Activated naive CD4-positive, alpha-beta T cell treated with anti-CD3 and anti-CD28 coated beads, Interleukin-2, amount 50 U/mL, for 72 hours (primary cell): ENCODE measurements at regions not wholly inside any gene's neighbourhood (a gene's known extent, or its start where the extent isn't known, plus 50 kb on each side); places are given as distances from the start of the nearest gene placed in this dataset.
"Not testable (repeated sequence)": the region's sequence is repeated elsewhere in the genome, so short reads cannot be mapped to it uniquely, and the experiment has no call there.

Source experiments
- ATAC-seq, 2 donors: fragments of 150-1000 bp; cut with Tn5 transposase; 2 replicates each; pipeline ENCODE4 v1.10.0; 2021; ENCODE audit warnings: mild to moderate bottlenecking in 2 of 2, moderate library complexity in 2 of 2
- DNase-seq, 2 donors: peaks; one replicate each; pipeline ENCODE4 v3.0.0; 2021 to 2022; ENCODE audit warnings: low spot score in 2 of 2
- H3K27ac Mint-ChIP-seq, 2 donors: one replicate each; pipeline ENCODE4 v1.8.0; 2022; ENCODE audit warnings: mild to moderate bottlenecking in 2 of 2, mixed read lengths in 2 of 2
- H3K36me3 Mint-ChIP-seq, 2 donors: one replicate each; pipeline ENCODE4 v1.8.0; 2022; ENCODE audit warnings: mixed read lengths in 2 of 2
- H3K9me3 Mint-ChIP-seq, 2 donors: one replicate each; pipeline ENCODE4 v1.8.0; 2022; ENCODE audit warnings: mixed read lengths in 2 of 2

DNA sequence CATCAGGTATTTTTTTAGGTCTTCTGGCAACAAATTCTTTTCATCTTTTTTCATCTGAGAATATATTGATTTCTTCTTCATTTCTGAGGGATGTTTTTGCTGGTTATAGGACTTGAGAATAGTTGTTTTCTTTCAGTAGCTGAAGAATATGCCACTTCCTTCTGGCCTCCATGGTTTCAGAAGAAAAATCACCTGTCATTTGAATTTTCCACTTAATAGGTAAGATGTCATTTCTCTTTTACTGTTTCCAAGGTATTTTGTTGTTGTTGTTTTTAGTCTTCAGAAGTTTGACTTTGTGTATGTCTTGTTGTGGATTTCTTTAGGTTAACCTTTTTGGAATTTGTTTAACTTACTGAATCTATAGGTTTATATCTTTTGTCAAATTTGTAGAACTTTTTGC lies 257.8 kb upstream of the AMIGO2 start:
- ATAC-seq (no peak), DNase-seq (no peak)
- Mint-ChIP-seq H3K9me3 (peaks cover 19 to 34% of the 10 kb centered on the region in 2 donors), H3K36me3 (peaks cover 33 to 56% of the 10 kb centered on the region in 2 donors), H3K27ac (peak overlapping the region in 1 of 2 donors; percentile 41)

DNA sequence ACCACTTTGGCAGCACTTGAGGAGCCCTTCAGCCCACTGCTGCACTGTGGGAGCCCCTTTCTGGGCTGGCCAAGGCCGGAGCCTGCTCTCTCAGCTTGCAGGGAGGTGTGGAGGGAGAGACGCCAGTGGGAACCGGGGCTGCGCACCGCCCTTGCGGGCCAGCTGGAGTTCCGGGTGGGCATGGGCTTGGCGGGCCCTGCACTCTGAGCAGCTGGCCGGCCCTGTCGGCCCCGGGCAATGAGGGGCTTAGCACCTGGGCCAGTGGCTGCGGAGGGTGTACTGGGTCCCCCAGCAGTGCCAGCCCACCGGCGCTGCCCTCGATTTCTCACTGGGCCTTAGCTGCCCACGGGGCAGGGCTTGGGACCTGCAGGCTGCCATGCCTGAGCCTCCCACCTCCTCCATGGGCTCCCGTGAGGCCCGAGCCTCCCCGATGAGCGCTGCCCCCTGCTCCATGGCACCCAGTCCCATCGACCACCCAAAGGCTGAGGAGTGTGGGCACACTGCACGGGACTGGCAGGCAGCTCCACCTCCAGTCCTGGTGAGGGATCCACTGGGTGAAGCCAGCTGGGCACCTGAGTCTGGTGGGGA lies 253.6 kb upstream of the AMIGO2 start:
- not testable (repeated sequence) for DNase-seq, ATAC-seq, H3K27ac Mint-ChIP-seq
- H3K36me3 Mint-ChIP-seq, result peaks cover 26 to 43% of the 10 kb centered on the region in 2 donors
- H3K9me3 Mint-ChIP-seq, result peaks cover 19 to 41% of the 10 kb centered on the region in 2 donors

DNA sequence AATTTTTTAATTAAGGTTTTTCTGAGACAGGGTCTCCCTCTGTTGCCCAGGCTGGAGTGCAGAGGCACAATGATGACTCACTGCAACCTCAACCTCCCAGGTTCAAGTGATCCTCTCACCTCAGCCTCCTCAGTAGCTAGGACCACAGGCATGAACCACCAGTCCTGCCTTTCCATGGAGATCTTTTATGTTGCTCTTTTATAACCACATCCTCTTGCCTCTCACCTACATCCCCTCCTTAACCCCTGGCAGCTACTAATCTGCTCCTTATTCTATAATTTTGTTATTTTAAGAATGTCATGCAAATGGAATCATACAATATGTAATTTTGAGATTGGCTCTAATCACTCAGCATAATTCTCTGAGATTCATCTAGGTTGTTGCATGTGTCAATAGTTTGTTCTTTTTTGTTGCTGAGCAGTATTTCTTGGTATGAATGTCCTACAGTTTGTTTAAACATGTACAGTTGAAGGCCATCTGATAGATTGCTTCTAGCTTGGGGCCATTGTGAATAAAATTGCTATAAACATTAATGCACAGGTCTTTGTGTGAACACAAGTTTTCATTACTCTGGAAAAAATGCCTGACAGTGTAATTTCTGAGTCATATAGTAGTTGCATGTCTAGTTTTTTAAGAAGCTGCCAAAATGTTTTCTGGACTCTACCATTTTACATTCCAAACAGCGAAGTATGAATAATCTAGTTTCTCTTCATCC lies 249.2 kb upstream of the AMIGO2 start:
- Mint-ChIP-seq H3K36me3 (peaks cover 2 to 12% of the 10 kb centered on the region in 2 donors), H3K9me3 (peaks cover 0 to 20% of the 10 kb centered on the region in 2 donors), H3K27ac (peak overlapping the region; percentile 14 to 22)
- no peak for DNase-seq
- peak; percentile 73 to 92 for ATAC-seq

DNA sequence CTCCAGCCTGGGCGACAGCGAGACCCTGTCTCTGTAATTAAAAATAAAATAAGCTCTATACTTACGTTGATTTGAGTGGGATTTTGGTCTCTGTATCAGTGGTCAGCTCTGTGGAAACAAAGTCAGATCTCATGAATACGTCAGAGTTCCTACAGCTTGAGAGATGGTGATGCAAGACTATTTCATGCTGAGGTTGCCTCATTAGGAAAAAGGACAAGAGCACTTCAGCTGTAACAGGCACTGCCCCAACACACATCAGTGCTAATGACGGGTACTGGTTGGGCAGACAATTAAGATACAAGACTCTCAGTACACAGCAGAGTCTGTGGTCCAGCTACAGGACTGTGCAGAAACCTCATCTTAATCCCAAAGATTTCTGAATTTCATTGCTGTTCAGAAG lies 246.4 kb upstream of the AMIGO2 start:
- no peak for DNase-seq
- no peak for ATAC-seq
- Mint-ChIP-seq H3K9me3 (peaks cover 0 to 20% of the 10 kb centered on the region in 2 donors), H3K36me3 (peaks cover 0 to 17% of the 10 kb centered on the region in 2 donors), H3K27ac (no peak overlapping the region)

DNA sequence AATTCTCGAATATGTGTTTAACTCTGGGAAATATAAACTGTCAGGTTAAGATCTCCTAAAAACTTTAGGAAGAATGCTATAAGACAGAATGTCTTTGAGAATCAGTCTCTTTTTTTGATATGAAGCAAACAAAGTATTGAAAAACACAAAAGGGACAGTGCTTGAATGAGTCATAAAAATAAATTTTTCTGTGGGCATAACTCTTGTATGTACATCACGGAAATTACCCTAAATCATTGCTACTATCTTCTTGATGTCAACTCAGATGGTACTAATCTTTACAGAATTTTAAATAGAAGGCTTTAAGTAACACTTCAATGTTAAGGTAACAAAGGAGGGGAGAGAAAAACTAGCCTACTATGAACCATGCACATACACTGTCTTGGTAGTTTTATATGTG lies 244.0 kb upstream of the AMIGO2 start:
- Mint-ChIP-seq H3K36me3 (peaks cover 0 to 27% of the 10 kb centered on the region in 2 donors), H3K9me3 (peaks cover 0 to 31% of the 10 kb centered on the region in 2 donors), H3K27ac (peak overlapping the region in 1 of 2 donors; percentile 19)
- DNase-seq (no peak), ATAC-seq (peak; percentile 38 to 50)

DNA sequence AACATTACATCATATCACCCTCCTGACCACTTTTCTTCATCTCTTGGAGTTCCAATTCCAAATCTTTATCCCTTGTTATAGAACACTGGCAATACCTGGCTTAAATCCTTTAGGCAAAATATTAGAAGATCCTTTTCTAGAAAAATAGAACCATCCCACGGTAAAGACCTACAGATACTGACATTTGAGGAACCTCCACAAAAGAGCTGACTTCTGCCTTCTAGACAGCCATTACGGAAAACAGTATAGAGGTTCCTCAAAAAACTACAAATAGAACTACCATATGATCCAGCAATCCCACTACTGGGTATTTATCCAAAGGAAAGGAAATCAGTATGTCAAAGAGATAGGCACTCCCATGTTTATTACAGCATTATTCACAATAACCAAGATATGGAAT lies 241.7 kb upstream of the AMIGO2 start:
- DNase-seq (no peak), ATAC-seq (no peak)
- Mint-ChIP-seq H3K36me3 (peaks cover 0 to 27% of the 10 kb centered on the region in 2 donors), H3K27ac (no peak overlapping the region), H3K9me3 (peaks cover 0 to 23% of the 10 kb centered on the region in 2 donors)

- Mint-ChIP-seq H3K36me3 (peaks cover 0 to 22% of the 10 kb centered on the region in 2 donors), H3K27ac (peak overlapping the region in 1 of 2 donors; percentile 2), H3K9me3 (peaks cover 0 to 23% of the 10 kb centered on the region in 2 donors)
- ATAC-seq, result no peak
- no peak for DNase-seq
Observed at GRCh38 chr12:47319746-47320145, 240.0 kb upstream of the AMIGO2 start.

DNA sequence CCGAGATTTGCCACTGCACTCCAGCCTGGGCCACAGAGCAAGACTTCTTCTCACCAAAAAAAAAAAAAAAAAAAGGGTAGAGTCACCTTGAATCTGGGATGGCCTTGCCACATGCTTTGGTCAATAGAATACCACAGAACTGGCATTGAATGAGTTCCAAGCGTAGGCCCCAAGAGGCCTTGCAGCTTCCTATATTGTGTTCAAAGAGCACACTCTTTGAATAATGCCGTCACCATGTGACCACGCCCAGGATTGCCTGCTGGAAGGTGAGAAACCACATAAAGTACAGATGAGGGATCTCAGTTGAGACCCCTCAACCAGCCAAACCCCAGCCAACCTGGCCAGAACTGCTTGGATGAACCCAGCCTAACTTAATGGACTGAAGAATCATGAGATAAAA lies 239.2 kb upstream of the AMIGO2 start:
- ATAC-seq (peak in 1 of 2 donors; percentile 60), DNase-seq (no peak)
- Mint-ChIP-seq H3K9me3 (peaks cover 0 to 18% of the 10 kb centered on the region in 2 donors), H3K36me3 (peaks cover 0 to 22% of the 10 kb centered on the region in 2 donors), H3K27ac (peak overlapping the region in 1 of 2 donors; percentile 2)

GRCh38 chr12:47317175-47317915 lies 237.6 kb upstream of the AMIGO2 start:
- ATAC-seq (no peak), DNase-seq (no peak)
- peaks cover 0 to 13% of the 10 kb centered on the region in 2 donors for H3K36me3 Mint-ChIP-seq
- peaks cover 0 to 18% of the 10 kb centered on the region in 2 donors for H3K9me3 Mint-ChIP-seq
- no peak overlapping the region for H3K27ac Mint-ChIP-seq

GRCh38 chr12:47316609-47317049 lies 236.9 kb upstream of the AMIGO2 start:
- DNase-seq, result no peak
- Mint-ChIP-seq H3K27ac (no peak overlapping the region), H3K9me3 (peaks cover under 1 to 19% of the 10 kb centered on the region in 2 donors)

DNA sequence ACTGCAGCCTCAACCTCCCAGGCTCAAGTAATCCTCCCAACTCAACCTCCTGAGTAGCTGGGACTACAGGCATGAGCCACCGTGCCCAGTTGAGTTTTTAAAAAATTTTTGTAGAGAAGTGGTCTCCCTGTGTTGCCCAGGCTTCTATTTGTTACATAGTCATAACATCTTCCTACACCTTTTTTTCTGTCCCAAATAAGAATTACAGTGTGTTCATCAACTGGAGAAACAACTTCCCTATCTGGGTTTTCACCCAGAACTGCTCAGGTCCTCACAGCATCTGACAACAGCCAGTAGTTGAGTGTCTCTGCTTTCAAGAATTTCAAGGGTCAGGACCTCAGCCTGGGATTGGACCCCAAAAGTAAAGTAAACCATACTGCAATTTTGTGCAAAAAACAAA lies 235.2 kb upstream of the AMIGO2 start:
- Mint-ChIP-seq H3K9me3 (peaks cover 4 to 22% of the 10 kb centered on the region in 2 donors), H3K36me3 (peaks cover 8 to 22% of the 10 kb centered on the region in 2 donors), H3K27ac (no peak overlapping the region)
- no peak for ATAC-seq
- no peak for DNase-seq

More at GRCh38 chr12:47316609-47317049, 236.9 kb upstream of the AMIGO2 start:
- H3K36me3 Mint-ChIP-seq, result peaks cover under 1 to 14% of the 10 kb centered on the region in 2 donors
- ATAC-seq, result no peak

- no peak for ATAC-seq
- H3K9me3 Mint-ChIP-seq, result peaks cover 19 to 30% of the 10 kb centered on the region in 2 donors
Observed at GRCh38 chr12:47312808-47313426, 233.2 kb upstream of the AMIGO2 start.

GRCh38 chr12:47312147-47312546 lies 232.4 kb upstream of the AMIGO2 start:
- Mint-ChIP-seq H3K9me3 (peaks cover 26 to 33% of the 10 kb centered on the region in 2 donors), H3K27ac (no peak overlapping the region), H3K36me3 (peaks cover 37 to 45% of the 10 kb centered on the region in 2 donors)
- ATAC-seq (no peak), DNase-seq (no peak)

More at GRCh38 chr12:47312808-47313426, 233.2 kb upstream of the AMIGO2 start:
- Mint-ChIP-seq H3K27ac (no peak overlapping the region), H3K36me3 (peaks cover 29 to 38% of the 10 kb centered on the region in 2 donors)
- DNase-seq, result no peak

GRCh38 chr12:47311568-47311967 lies 231.8 kb upstream of the AMIGO2 start:
- Mint-ChIP-seq H3K9me3 (peaks cover 31 to 33% of the 10 kb centered on the region in 2 donors), H3K27ac (no peak overlapping the region), H3K36me3 (peaks cover 43 to 51% of the 10 kb centered on the region in 2 donors)
- ATAC-seq, result no peak
- DNase-seq, result no peak

GRCh38 chr12:47311010-47311409 lies 231.3 kb upstream of the AMIGO2 start:
- Mint-ChIP-seq H3K36me3 (peaks cover 48 to 56% of the 10 kb centered on the region in 2 donors), H3K9me3 (peaks cover 33 to 34% of the 10 kb centered on the region in 2 donors), H3K27ac (peak overlapping the region in 1 of 2 donors; percentile 34)
- no peak for ATAC-seq
- DNase-seq, result no peak

DNA sequence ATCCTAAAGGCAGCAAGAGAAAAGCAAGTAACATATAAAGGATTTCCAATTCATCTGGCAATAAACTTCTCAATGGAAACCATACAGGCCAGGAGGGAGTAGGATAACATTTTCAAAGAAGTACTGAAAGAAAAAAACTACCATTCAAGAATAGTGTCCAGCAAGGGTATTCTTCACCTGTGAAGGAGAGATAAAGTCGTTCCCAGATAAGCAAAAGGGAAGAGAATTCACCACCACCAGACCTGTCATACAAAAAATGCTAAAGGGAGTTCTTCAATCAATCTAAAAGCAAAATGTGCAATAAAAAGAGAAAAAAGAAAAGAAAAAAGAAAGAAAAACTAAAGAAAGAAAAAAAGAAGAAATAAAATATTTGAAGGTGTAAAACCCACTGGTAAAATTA lies 228.9 kb upstream of the AMIGO2 start:
- Mint-ChIP-seq H3K36me3 (peaks cover 66 to 73% of the 10 kb centered on the region in 2 donors), H3K27ac (peak overlapping the region in 1 of 2 donors; percentile 39), H3K9me3 (peaks cover 40 to 46% of the 10 kb centered on the region in 2 donors)
- DNase-seq (no peak), ATAC-seq (no peak)
